ENCODE measurements at regions not wholly inside any gene's neighbourhood (a gene's known extent, or its start where the extent isn't known, plus 50 kb on each side); places are given as distances from the start of the nearest gene placed in this dataset.

- Histone ChIP-seq H3K36me3 (no peaks in the 10 kb centered on the region), H3K27ac (no peak overlapping the region), H3K4me1 (peaks cover 9% of the 10 kb centered on the region), H3K9me3 (no peaks in the 10 kb centered on the region), H3K4me3 (no peak overlapping the region), H3K27me3 (no peaks in the 10 kb centered on the region)
- no peak for DNase-seq (ENCODE audit: extremely low spot score in 2 of 2)
- intact Hi-C loops (cut with DNase I), result no loop called here
- no peak for TF ChIP-seq CTCF (IDR thresholded peaks at IDR 0.05)
- TF ChIP-seq POLR2AphosphoS5 (IDR thresholded peaks at IDR 0.05; ENCODE audit: insufficient read depth in 1 of 2, low read depth in 1 of 2), result no peak
- no peak for TF ChIP-seq POLR2A (IDR thresholded peaks at IDR 0.05)
Observed at GRCh38 chr22:25482091-25482760, 82.2 kb upstream of the GRK3 start.

GRCh38 chr22:25482868-25483639 is 81.4 kb upstream of the GRK3 start:
- Histone ChIP-seq H3K4me3 (no peak overlapping the region), H3K27me3 (no peaks in the 10 kb centered on the region), H3K4me1 (peaks cover 9% of the 10 kb centered on the region), H3K27ac (no peak overlapping the region), H3K36me3 (no peaks in the 10 kb centered on the region), H3K9me3 (no peaks in the 10 kb centered on the region)
- intact Hi-C loops (cut with DNase I), result no loop called here
- DNase-seq (ENCODE audit: extremely low spot score in 2 of 2), result no peak
- no peak for TF ChIP-seq POLR2A (IDR thresholded peaks at IDR 0.05)
- no peak for TF ChIP-seq POLR2AphosphoS5 (IDR thresholded peaks at IDR 0.05; ENCODE audit: insufficient read depth in 1 of 2, low read depth in 1 of 2)
- no peak for TF ChIP-seq CTCF (IDR thresholded peaks at IDR 0.05)

GRCh38 chr22:25483931-25484330 is 80.5 kb upstream of the GRK3 start:
- DNase-seq (ENCODE audit: extremely low spot score in 2 of 2), result no peak
- H3K27ac ChIP-seq, result no peak overlapping the region
- no peaks in the 10 kb centered on the region for H3K9me3 ChIP-seq
- no peaks in the 10 kb centered on the region for H3K27me3 ChIP-seq
- H3K4me1 ChIP-seq, result peaks cover 9% of the 10 kb centered on the region
- no peaks in the 10 kb centered on the region for H3K36me3 ChIP-seq
- TF ChIP-seq POLR2AphosphoS5 (IDR thresholded peaks at IDR 0.05; ENCODE audit: insufficient read depth in 1 of 2, low read depth in 1 of 2), result no peak
- TF ChIP-seq CTCF (IDR thresholded peaks at IDR 0.05), result no peak
- no peak overlapping the region for H3K4me3 ChIP-seq
- intact Hi-C loops (cut with DNase I), result no loop called here

- peaks cover 9% of the 10 kb centered on the region for H3K4me1 ChIP-seq
Observed at GRCh38 chr22:25484521-25485315, 79.8 kb upstream of the GRK3 start.

More at GRCh38 chr22:25484521-25485315, 79.8 kb upstream of the GRK3 start:
- DNase-seq (ENCODE audit: extremely low spot score in 2 of 2), result no peak
- no peak for TF ChIP-seq CTCF (IDR thresholded peaks at IDR 0.05)
- no peak for TF ChIP-seq POLR2A (IDR thresholded peaks at IDR 0.05)
- no peak for TF ChIP-seq POLR2AphosphoS5 (IDR thresholded peaks at IDR 0.05; ENCODE audit: insufficient read depth in 1 of 2, low read depth in 1 of 2)
- H3K9me3 ChIP-seq, result no peaks in the 10 kb centered on the region
- H3K27me3 ChIP-seq, result no peaks in the 10 kb centered on the region
- intact Hi-C loops (cut with DNase I), result no loop called here
- no peaks in the 10 kb centered on the region for H3K36me3 ChIP-seq
- no peak overlapping the region for H3K4me3 ChIP-seq
- H3K27ac ChIP-seq, result no peak overlapping the region

Measured in vagina (tissue), 2 donors.